Muscle of leg (tissue), 3 donors: ENCODE measurements at regions not wholly inside any gene's neighbourhood (a gene's known extent, or its start where the extent isn't known, plus 50 kb on each side); places are given as distances from the start of the nearest gene placed in this dataset.

Experiments
- DNase-seq: peaks from one replicate; pipeline ENCODE4 v3.0.0; 2013
- H3K27ac ChIP-seq: one replicate; pipeline ENCODE4 v1.5.1; 2013; ENCODE audit warnings: mild to moderate bottlenecking, low read length, control low read depth
- H3K27me3 ChIP-seq: one replicate; pipeline ENCODE4 v1.6.1; 2013; ENCODE audit warnings: low read length; ENCODE audit not compliant: control insufficient read depth, insufficient read depth
- H3K36me3 ChIP-seq: one replicate; pipeline ENCODE4 v1.6.1; 2013; ENCODE audit warnings: low read length; ENCODE audit not compliant: control insufficient read depth, insufficient read depth
- H3K4me1 ChIP-seq: one replicate; pipeline ENCODE4 v1.6.1; 2013; ENCODE audit warnings: low read length; ENCODE audit not compliant: control insufficient read depth, insufficient read depth
- H3K4me3 ChIP-seq: one replicate; pipeline ENCODE4 v1.5.1; 2013; ENCODE audit warnings: low read length, control low read depth
- H3K9me3 ChIP-seq: replicated peaks from 2 replicates; pipeline ENCODE4 v1.6.1; 2013; ENCODE audit warnings: low read depth, low read length; ENCODE audit not compliant: control insufficient read depth
- whole genome bisulfite sequencing: methylation state at CpG from one replicate; pipeline ENCODE4 v1.1.5; 2013; ENCODE audit warnings: missing lambda C conversion rate; ENCODE audit not compliant: insufficient coverage; 5-methylcytosine and 5-hydroxymethylcytosine counted together

DNA sequence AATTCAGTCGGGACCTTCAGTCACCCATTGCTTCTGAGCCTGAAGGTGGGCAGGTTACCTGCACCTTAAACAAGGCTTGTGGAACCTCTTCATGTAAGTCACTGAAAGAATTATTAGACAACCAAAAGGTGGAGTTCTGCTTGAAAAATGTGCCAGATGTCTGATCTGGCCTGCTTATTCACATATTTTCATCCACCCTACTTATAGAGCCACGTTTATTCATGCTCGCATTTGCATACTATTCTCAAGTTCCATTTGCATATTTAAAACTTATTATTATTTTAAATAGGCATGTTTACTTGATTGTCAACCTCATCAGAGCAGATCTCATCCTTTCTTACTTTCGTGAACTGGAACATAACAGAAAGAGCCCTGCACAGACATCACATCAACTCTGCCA lies 140.0 kb upstream of the NABP1 start:
- H3K9me3 ChIP-seq = no peaks in the 10 kb centered on the region
- no peaks in the 10 kb centered on the region for H3K4me1 ChIP-seq
- no peaks in the 10 kb centered on the region for H3K27me3 ChIP-seq
- no peak overlapping the region for H3K4me3 ChIP-seq
- no peak for DNase-seq
- no peaks in the 10 kb centered on the region for H3K36me3 ChIP-seq
- 100% methylated on average over 1 of the region's 4 CpGs for WGBS
- H3K27ac ChIP-seq = no peak overlapping the region

DNA sequence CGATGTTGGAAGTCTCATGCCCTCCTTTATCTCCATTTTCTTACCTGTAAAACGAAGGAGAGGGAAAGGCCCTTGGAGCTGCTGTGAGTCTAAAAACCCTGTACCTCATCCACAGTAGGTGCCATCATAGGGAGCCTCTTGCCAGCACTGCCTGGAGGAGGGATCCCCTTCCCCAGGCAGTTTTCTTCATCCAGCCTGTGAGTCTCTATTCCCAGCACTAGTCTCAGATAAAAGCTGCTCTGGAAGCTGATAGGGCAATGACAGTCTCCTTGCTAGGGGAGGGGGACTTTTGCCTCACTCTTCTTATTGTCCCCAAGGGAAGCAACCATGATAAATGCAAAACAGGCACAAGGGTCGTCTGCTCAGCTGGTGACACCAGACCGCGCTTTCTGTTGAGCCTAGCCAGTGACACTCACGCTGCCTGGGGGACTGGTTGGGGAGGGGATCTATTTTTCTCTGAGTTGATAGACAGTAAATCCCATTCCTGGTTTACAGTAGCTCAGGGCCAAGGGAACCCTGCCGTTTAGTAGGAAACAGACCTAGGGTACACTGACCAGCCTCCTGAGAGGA lies 139.5 kb upstream of the NABP1 start:
- Histone ChIP-seq H3K4me1 (no peaks in the 10 kb centered on the region), H3K36me3 (no peaks in the 10 kb centered on the region), H3K4me3 (no peak overlapping the region), H3K27ac (no peak overlapping the region), H3K9me3 (no peaks in the 10 kb centered on the region), H3K27me3 (no peaks in the 10 kb centered on the region)
- no peak for DNase-seq
- WGBS = 59% methylated on average over 7 of the region's 7 CpGs

DNA sequence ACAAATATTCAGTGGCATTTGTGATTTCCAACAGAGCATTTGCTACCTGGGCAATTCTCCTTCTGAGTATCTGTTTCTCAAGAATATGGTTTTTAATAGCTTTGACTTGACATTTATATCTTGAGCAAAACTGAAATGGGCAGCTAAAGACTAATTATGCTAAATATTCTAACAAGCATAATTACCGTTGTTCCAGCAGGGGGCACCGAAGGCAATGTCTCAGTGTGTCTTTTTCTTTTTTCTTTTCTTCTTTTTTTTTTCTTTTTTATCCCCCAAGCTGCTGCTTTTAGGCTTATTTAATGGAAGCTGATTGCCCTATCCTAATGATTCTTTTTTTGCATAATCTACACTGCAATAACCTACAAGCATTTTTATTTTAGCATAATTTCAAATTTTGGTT lies 138.9 kb upstream of the NABP1 start:
- Histone ChIP-seq H3K36me3 (no peaks in the 10 kb centered on the region), H3K4me1 (no peaks in the 10 kb centered on the region), H3K9me3 (no peaks in the 10 kb centered on the region), H3K4me3 (no peak overlapping the region), H3K27ac (no peak overlapping the region), H3K27me3 (no peaks in the 10 kb centered on the region)
- peak; percentile 27 for DNase-seq
- WGBS = no CpG with 5 or more reads among the region's 2 CpGs

DNA sequence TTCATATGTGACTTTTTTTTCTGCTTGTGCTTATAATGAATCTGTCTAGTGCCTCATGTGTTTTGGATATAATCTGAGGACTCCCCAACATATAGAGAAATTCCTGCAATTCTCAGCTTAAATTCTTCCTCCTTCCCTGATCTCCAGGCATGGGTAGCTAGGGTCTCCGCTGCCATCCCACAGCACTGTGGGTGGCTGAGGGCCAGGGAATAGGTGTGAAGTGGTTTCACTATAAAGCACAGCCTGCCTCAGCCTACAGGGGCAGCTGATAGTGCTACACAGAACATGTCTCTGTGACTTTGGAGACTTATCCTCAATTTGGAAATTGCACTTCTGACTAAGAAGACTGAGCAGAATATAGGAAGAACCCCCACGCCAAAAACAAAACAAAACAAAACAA lies 137.3 kb upstream of the NABP1 start:
- no peak overlapping the region for H3K27ac ChIP-seq
- H3K27me3 ChIP-seq = no peaks in the 10 kb centered on the region
- no peaks in the 10 kb centered on the region for H3K36me3 ChIP-seq
- no peaks in the 10 kb centered on the region for H3K4me1 ChIP-seq
- DNase-seq = no peak
- no CpG with 5 or more reads among the region's 2 CpGs for WGBS
- no peak overlapping the region for H3K4me3 ChIP-seq
- H3K9me3 ChIP-seq = no peaks in the 10 kb centered on the region

DNA sequence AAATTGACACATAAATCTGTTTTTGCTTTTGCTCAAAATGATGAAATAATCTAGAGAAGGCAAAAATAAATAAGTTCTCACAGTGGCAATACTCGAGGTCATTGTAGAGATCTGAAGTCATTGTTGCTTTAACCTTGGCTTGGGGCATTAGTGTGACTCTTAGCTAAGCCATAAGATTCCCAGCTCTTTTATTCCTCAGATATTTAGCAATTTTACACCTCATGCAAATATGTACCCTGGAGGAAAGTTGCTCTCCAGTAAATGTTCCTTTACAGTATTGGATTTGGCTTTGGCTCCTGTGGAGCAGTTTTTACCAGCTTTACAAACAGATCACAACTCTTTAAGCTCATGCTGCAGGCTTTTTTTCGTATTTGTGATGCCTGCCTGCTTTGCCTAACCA lies 134.2 kb upstream of the NABP1 start:
- H3K27ac ChIP-seq = no peak overlapping the region
- H3K36me3 ChIP-seq = no peaks in the 10 kb centered on the region
- no peak overlapping the region for H3K4me3 ChIP-seq
- H3K4me1 ChIP-seq = no peaks in the 10 kb centered on the region
- WGBS = no CpG with 5 or more reads among the region's 2 CpGs
- DNase-seq = no peak
- H3K9me3 ChIP-seq = no peaks in the 10 kb centered on the region
- no peaks in the 10 kb centered on the region for H3K27me3 ChIP-seq

DNA sequence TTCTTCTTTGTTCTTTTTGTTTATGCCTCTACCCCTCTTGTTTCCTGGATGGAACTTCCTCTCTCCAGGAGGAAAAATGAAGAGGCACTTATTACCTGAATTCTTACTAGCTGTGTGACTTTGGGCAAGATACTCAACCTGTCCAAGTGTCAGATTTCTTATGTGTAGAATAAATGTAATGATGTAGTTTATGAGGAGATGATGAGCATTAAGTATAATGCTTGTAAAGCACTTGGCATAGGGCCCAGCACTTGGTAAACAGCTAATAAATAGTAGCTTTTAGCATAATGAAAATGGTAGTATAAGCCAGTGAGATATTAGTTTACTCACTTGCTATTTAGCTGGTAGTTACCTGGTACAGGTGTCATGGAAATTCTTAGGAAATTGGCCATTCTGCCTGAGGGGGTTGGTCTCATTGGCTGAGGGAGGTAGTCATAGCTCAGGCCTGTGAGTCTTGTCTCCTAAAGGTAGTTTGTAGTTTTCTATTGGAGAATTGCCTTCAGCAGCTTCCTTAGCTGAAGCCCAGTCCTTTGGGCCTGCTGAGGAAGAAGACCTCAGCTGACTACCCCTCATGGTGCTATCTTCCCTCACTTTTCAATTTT lies 133.4 kb upstream of the NABP1 start:
- no peaks in the 10 kb centered on the region for H3K9me3 ChIP-seq
- no peak overlapping the region for H3K4me3 ChIP-seq
- no peaks in the 10 kb centered on the region for H3K27me3 ChIP-seq
- no peaks in the 10 kb centered on the region for H3K4me1 ChIP-seq
- DNase-seq = no peak
- H3K36me3 ChIP-seq = no peaks in the 10 kb centered on the region
- H3K27ac ChIP-seq = no peak overlapping the region

DNA sequence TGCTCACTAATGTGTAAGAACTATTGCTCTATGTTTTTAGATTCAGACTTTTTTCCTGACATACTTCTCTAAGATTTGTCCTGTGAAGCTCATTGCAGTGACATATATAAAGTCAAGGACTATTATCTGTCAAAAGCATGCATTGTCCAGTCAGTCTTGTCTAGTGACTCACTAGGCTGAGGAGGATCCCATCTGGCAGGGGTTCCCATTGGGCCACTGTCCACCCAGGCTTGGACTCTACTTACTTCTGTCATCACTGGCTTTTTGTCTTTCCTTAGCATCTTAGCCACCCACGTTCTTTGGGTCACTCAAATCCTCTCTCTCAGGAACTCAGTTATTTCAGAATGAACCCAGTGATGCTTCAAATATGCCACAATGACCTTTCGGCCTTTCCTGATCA lies 132.6 kb upstream of the NABP1 start:
- Histone ChIP-seq H3K4me1 (no peaks in the 10 kb centered on the region), H3K36me3 (no peaks in the 10 kb centered on the region), H3K27ac (no peak overlapping the region), H3K9me3 (no peaks in the 10 kb centered on the region), H3K27me3 (no peaks in the 10 kb centered on the region), H3K4me3 (no peak overlapping the region)
- no peak for DNase-seq
- WGBS = 87% methylated on average over 2 of the region's 2 CpGs

DNA sequence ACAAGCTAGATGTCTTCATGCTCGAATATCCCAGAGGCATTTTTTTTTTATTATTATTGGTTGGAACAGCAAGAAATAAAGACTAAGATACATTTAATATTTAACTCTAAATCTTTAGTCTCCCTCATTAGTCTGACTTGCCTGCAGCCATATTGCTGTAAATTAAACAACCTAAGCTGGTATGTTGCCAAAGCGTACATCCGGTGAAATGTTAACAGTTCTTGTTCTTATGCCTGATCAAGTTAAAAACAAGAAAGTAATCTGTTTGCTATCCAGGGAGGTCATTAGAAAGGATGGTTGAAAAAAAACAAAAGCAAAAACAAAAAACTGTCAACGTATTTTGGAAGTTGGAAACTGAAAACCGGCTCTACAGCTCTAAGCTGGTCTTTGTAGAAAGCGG lies 125.9 kb upstream of the NABP1 start:
- no peak for DNase-seq
- H3K27me3 ChIP-seq = peaks cover 2% of the 10 kb centered on the region
- no peak overlapping the region for H3K27ac ChIP-seq
- no peak overlapping the region for H3K4me3 ChIP-seq
- no peaks in the 10 kb centered on the region for H3K9me3 ChIP-seq
- WGBS = no CpG with 5 or more reads among the region's 6 CpGs
- H3K4me1 ChIP-seq = no peaks in the 10 kb centered on the region
- no peaks in the 10 kb centered on the region for H3K36me3 ChIP-seq

DNA sequence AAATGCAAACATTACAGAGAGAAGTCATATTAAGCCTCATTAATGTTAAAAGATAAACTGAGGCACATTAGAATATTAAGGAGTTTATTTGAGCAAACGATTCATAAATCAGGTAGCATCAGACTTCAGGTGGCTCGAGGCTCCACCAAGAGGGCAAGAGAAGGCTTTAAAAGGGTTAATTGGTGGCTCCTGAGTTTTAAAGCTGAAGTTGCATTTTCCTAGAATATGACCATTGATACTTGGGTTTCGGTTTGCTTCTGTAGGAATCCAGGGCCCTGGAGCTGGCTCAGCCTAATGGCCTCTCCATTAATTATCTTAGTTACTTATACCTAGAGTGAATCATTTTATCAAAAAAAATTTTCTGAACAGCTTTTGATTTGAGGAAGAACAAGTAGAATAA lies 123.7 kb upstream of the NABP1 start:
- Histone ChIP-seq H3K4me1 (no peaks in the 10 kb centered on the region), H3K27ac (no peak overlapping the region), H3K36me3 (no peaks in the 10 kb centered on the region), H3K4me3 (no peak overlapping the region), H3K9me3 (no peaks in the 10 kb centered on the region), H3K27me3 (peaks cover 2% of the 10 kb centered on the region)
- 74% methylated on average over 2 of the region's 3 CpGs for WGBS
- no peak for DNase-seq

DNA sequence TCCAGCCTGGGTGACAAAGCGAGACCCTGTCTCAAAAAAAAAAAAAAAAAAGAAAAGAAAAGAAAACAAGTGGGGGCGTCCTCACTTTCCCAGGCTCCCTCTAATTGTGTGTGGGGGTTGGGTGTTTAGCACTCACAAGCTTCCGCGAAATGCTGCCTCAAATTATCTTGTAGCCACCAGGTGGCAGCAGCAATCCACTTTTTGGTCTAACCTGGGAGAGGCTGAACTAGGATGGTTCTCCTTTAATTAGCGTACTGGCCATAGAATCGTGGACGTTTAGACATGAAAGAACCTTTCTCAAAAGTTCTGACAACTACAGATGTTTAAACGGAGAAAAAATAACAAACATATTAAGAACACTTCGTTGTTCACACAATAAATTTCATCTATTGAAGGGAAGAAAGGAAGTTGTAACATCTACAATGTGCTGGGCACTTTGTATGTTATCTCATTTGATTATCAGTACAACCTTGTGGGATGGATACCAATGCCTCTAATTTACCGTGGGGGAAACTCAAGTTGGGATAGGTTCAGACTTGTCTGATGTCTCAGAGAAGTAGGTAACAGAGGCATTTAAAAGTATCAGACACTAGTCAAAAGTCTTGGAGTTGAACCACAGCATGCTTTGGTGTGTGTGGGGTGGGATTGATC lies 122.7 kb upstream of the NABP1 start:
- peak; percentile 93 for DNase-seq
- Histone ChIP-seq H3K9me3 (no peaks in the 10 kb centered on the region), H3K27me3 (peaks cover 2% of the 10 kb centered on the region), H3K4me1 (no peaks in the 10 kb centered on the region), H3K27ac (no peak overlapping the region), H3K36me3 (no peaks in the 10 kb centered on the region), H3K4me3 (no peak overlapping the region)
- 7% methylated on average over 3 of the region's 10 CpGs for WGBS
